ENCODE measurements at regions not wholly inside any gene's neighbourhood (a gene's known extent, or its start where the extent isn't known, plus 50 kb on each side); places are given as distances from the start of the nearest gene placed in this dataset.

DNA sequence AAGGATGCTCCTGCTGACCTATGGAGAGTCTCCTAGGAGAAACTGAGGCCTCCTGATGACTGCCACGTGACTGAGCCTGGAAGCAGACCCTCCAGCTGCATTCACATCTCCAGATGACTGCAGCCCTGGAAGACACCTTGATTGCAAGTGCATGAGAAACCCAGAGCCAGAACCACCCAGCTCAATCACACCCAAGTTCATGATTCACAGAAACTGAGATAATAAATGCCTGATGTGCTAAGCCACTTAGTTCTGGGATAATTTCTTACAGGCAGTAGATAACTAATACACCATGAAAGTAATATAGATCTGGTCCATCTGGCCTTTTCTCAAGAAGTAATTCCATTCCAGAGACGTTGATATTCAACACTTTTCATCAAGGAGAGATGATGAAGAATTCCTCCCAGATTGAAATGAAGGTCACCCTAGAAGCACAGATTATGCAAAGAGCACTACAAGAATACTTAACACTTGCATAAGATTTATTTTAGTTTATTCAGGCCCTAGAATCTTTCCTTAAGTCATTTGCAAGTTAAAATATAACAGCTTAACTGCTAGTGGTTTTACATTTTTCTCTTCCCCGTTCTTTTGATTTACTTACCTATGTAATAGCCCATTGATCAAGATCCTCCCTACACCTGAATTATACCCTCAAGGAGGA is 208.2 kb upstream of the INHBA start:
- Histone ChIP-seq H3K4me1 (no peaks in the 10 kb centered on the region), H3K36me3 (no peaks in the 10 kb centered on the region), H3K4me3 (no peak overlapping the region), H3K9me3 (no peaks in the 10 kb centered on the region), H3K27me3 (ENCODE audit: low read depth) (no peaks in the 10 kb centered on the region), H3K27ac (no peak overlapping the region)
- TF ChIP-seq, protein P1, sequence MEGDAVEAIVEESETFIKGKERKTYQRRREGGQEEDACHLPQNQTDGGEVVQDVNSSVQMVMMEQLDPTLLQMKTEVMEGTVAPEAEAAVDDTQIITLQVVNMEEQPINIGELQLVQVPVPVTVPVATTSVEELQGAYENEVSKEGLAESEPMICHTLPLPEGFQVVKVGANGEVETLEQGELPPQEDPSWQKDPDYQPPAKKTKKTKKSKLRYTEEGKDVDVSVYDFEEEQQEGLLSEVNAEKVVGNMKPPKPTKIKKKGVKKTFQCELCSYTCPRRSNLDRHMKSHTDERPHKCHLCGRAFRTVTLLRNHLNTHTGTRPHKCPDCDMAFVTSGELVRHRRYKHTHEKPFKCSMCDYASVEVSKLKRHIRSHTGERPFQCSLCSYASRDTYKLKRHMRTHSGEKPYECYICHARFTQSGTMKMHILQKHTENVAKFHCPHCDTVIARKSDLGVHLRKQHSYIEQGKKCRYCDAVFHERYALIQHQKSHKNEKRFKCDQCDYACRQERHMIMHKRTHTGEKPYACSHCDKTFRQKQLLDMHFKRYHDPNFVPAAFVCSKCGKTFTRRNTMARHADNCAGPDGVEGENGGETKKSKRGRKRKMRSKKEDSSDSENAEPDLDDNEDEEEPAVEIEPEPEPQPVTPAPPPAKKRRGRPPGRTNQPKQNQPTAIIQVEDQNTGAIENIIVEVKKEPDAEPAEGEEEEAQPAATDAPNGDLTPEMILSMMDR (IDR thresholded peaks at IDR 0.05), result no peak
- intact Hi-C loops (cut with DNase I), result no loop called here
- DNase-seq, result no peak
- no peak for ATAC-seq

DNA sequence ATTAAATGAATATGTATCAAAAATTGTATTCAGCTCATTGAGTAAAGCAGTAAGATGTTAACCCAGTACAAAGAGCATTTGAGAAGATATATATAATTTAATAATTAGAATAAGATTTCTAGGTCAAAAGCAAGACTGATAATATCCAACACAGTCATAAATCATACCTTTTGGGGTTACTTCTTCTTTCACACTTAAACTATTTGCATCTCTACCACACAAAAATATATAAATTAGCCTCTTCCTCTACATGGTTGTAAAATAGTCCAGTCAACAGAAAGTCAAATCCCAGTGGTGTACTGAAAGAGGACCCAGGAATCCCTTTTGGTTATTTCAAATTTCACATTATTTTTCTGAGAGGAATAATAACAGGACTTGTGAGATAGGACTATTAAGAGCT is 204.6 kb upstream of the INHBA start:
- no peaks in the 10 kb centered on the region for H3K4me1 ChIP-seq
- no peaks in the 10 kb centered on the region for H3K36me3 ChIP-seq
- intact Hi-C loops (cut with DNase I), result no loop called here
- no peak overlapping the region for H3K4me3 ChIP-seq
- no peaks in the 10 kb centered on the region for H3K9me3 ChIP-seq
- no peak overlapping the region for H3K27ac ChIP-seq
- H3K27me3 ChIP-seq (ENCODE audit: low read depth), result no peaks in the 10 kb centered on the region
- ATAC-seq (no peak), DNase-seq (no peak)
- TF ChIP-seq, protein P1 (IDR thresholded peaks at IDR 0.05), result no peak

DNA sequence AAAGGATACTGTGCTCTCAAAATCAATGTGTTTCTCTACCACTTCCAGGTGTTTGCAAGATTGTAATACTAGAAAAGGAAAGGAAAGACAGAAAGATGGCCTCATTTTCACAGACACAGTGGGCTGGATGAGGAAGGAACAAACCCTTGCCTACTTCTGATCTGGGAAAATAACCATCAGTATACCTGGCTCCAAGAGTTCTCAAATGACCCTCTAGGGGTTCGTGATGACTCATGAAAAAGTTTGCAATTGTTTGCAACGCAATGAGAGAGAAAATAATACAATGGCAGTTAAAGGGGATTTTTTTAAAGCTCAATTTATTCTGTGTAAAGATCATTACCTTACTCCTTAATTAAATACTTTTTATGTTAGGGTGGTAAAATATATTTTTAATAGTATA is 197.6 kb upstream of the INHBA start:
- Histone ChIP-seq H3K27ac (no peak overlapping the region), H3K36me3 (no peaks in the 10 kb centered on the region), H3K9me3 (no peaks in the 10 kb centered on the region), H3K4me3 (no peak overlapping the region), H3K4me1 (no peaks in the 10 kb centered on the region), H3K27me3 (ENCODE audit: low read depth) (no peaks in the 10 kb centered on the region)
- ATAC-seq, result no peak
- TF ChIP-seq, protein P1 (IDR thresholded peaks at IDR 0.05), result no peak
- DNase-seq, result no peak
- intact Hi-C loops (cut with DNase I), result no loop called here

DNA sequence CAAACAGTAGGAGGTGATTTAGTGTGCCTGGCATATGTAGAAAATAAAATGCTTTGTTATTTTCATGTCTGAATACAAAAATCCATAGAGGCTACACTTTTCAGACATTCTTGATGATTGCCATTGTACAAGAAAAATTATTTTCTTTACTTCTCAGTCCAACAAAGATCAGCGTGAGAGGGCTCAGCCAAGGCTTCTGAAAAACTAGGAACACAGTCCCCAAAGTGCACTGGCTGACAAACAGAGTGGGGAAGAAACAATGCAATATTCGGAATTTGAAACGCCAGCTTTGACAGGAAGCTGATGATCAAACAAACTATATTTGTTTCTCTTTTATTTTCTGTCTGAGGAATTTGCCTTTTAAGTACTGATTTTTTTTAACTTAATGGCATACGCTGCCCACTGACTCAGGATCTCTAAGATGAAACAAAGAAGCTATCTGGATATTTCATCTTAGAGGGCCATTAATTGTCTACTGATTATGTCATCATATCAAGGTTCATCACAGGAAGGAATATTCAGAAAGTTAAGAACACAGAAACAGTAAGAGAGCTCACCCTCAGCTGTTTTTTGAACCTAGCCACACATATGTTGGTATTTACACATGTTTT is 197.0 kb upstream of the INHBA start:
- H3K9me3 ChIP-seq, result no peaks in the 10 kb centered on the region
- no peaks in the 10 kb centered on the region for H3K4me1 ChIP-seq
- intact Hi-C loops (cut with DNase I), result no loop called here
- no peaks in the 10 kb centered on the region for H3K36me3 ChIP-seq
- H3K27me3 ChIP-seq (ENCODE audit: low read depth), result no peaks in the 10 kb centered on the region
- H3K4me3 ChIP-seq, result no peak overlapping the region
- DNase-seq (no peak), ATAC-seq (no peak)
- H3K27ac ChIP-seq, result no peak overlapping the region
- TF ChIP-seq, protein P1 (IDR thresholded peaks at IDR 0.05), result no peak

DNA sequence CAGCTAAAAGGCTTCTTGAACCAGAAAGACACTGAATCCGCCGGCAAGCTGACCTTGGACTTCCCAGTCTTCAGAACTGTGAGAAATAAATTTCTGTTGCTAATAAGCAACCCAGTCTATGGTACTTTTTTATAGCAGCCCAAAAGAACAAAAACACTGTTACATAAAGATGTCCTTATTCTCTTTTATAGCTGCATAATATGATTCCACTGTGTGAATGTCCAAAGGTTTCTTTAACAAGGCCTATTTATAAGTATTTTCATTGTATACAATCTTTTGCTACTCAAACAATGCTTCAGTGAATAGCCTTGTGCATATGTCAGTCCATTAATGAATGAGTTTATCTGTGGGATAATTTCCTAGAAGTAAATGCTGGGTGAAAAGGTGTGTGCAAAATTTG is 190.8 kb upstream of the INHBA start:
- H3K36me3 ChIP-seq, result no peaks in the 10 kb centered on the region
- H3K9me3 ChIP-seq, result no peaks in the 10 kb centered on the region
- peaks cover 8% of the 10 kb centered on the region for H3K4me1 ChIP-seq
- H3K4me3 ChIP-seq, result no peak overlapping the region
- no peak overlapping the region for H3K27ac ChIP-seq
- no peaks in the 10 kb centered on the region for H3K27me3 ChIP-seq (ENCODE audit: low read depth)
- no peak for DNase-seq
- no peak for ATAC-seq
- TF ChIP-seq, protein P1 (IDR thresholded peaks at IDR 0.05), result no peak
- intact Hi-C loops (cut with DNase I), result no loop called here
